ENCODE measurements at regions not wholly inside any gene's neighbourhood (a gene's known extent, or its start where the extent isn't known, plus 50 kb on each side); places are given as distances from the start of the nearest gene placed in this dataset.

DNA sequence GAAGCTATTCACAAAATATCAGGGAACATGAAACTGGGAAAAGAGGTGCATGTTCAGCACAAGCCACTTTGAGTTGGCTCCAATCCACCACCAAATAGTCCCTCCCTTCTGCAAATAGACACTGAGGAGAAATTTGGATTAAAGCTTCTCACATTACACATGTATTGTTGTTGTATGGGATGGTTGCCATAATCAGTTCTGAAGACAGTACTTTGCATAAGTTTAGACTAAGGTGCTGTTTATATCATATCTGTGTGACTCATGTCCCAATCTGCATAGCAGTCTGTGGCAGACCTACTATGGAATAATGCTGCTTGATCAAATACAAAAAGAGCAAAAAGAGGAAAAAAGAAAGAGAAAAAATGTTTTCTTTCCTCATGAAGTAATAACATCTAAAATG, 376.7 kb upstream of the DDI1 start:
- TF ChIP-seq, protein P1, sequence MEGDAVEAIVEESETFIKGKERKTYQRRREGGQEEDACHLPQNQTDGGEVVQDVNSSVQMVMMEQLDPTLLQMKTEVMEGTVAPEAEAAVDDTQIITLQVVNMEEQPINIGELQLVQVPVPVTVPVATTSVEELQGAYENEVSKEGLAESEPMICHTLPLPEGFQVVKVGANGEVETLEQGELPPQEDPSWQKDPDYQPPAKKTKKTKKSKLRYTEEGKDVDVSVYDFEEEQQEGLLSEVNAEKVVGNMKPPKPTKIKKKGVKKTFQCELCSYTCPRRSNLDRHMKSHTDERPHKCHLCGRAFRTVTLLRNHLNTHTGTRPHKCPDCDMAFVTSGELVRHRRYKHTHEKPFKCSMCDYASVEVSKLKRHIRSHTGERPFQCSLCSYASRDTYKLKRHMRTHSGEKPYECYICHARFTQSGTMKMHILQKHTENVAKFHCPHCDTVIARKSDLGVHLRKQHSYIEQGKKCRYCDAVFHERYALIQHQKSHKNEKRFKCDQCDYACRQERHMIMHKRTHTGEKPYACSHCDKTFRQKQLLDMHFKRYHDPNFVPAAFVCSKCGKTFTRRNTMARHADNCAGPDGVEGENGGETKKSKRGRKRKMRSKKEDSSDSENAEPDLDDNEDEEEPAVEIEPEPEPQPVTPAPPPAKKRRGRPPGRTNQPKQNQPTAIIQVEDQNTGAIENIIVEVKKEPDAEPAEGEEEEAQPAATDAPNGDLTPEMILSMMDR (conservative IDR thresholded peaks at IDR 0.05), result no peak
- TF ChIP-seq ZFX (IDR thresholded peaks at IDR 0.05), result no peak
